ENCODE measurements at regions not wholly inside any gene's neighbourhood (a gene's known extent, or its start where the extent isn't known, plus 50 kb on each side); places are given as distances from the start of the nearest gene placed in this dataset.

- DNase-seq (ENCODE audit: low spot score) = no peak
- no peak for TF ChIP-seq CTCF (IDR thresholded peaks at IDR 0.05; ENCODE audit: extremely low read depth, missing control alignments)
Measured at GRCh38 chr3:81170298-81170697, 591.1 kb downstream of the GBE1 start.

GRCh38 chr3:81164806-81165205 lies 596.6 kb downstream of the GBE1 start:
- TF ChIP-seq CTCF (IDR thresholded peaks at IDR 0.05; ENCODE audit: extremely low read depth, missing control alignments) = no peak
- no peak for DNase-seq (ENCODE audit: low spot score)

GRCh38 chr3:81161851-81162250 lies 599.6 kb downstream of the GBE1 start:
- DNase-seq (ENCODE audit: low spot score) = no peak
- no peak for TF ChIP-seq CTCF (IDR thresholded peaks at IDR 0.05; ENCODE audit: extremely low read depth, missing control alignments)

- TF ChIP-seq CTCF (IDR thresholded peaks at IDR 0.05; ENCODE audit: extremely low read depth, missing control alignments) = no peak
- no peak for DNase-seq (ENCODE audit: low spot score)
Measured at GRCh38 chr3:81161100-81161499, 600.3 kb downstream of the GBE1 start.

- no peak for TF ChIP-seq CTCF (IDR thresholded peaks at IDR 0.05; ENCODE audit: extremely low read depth, missing control alignments)
- DNase-seq (ENCODE audit: low spot score) = no peak
Measured at GRCh38 chr3:81154611-81155143, 606.8 kb downstream of the GBE1 start.

- DNase-seq (ENCODE audit: low spot score) = no peak
- no peak for TF ChIP-seq CTCF (IDR thresholded peaks at IDR 0.05; ENCODE audit: extremely low read depth, missing control alignments)
Measured at GRCh38 chr3:81152156-81152555, 609.3 kb downstream of the GBE1 start.

- no peak for TF ChIP-seq CTCF (IDR thresholded peaks at IDR 0.05; ENCODE audit: extremely low read depth, missing control alignments)
- no peak for DNase-seq (ENCODE audit: low spot score)
Measured at GRCh38 chr3:81132995-81133394, 628.5 kb downstream of the GBE1 start.

All from GM20000 (cell line).